HG03575 (cell line): ENCODE measurements at regions not wholly inside any gene's neighbourhood (a gene's known extent, or its start where the extent isn't known, plus 50 kb on each side); places are given as distances from the start of the nearest gene placed in this dataset.

Experiments used
- ATAC-seq: cut with Tn5 transposase; IDR thresholded peaks from one replicate; pipeline ENCODE4 v1.9.1; 2021; ENCODE audit not compliant: unreplicated experiment, insufficient number of reproducible peaks, low FRiP score; ENCODE audit errors: extremely low read depth

DNA sequence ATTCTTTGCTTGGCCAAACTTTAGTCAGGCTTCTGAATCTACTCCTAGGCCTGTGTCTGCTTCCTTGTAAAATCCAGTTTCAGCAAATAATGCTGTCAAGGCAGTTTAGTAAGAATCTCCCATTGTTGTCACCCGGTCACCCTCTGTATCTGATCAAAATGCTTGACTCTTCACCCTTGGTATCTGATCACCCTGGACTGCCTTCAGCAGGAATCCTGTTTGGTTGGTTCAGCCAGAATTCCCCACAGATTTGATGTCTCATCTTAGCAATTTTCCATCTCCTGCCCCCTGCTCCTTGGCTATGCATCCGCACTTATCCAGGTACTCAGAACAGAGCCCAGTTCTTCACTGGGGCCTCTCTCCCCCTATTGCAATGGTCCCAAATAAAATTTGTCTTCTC, 172.4 kb upstream of the UBL3 start:
- no peak for ATAC-seq

DNA sequence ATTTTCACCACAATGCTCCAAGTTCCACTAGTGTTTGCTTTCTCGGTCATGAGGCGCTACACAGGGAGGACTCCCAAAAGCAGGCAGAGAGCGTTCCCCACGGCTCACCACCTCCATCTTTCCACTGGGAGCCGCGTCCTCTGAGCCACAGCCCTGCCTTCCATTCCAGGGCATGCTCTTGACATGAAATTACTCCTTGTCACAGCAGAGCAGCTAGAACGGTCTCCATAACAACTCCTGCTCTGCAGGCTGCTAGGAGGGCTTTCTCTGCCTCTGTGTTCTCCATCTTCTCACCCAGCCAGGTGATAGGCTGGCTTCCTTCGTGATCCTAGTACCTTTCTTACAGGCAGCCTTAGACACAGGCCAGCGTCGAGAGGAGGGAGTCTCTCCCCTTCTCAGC, 171.8 kb upstream of the UBL3 start:
- ATAC-seq, result no peak

DNA sequence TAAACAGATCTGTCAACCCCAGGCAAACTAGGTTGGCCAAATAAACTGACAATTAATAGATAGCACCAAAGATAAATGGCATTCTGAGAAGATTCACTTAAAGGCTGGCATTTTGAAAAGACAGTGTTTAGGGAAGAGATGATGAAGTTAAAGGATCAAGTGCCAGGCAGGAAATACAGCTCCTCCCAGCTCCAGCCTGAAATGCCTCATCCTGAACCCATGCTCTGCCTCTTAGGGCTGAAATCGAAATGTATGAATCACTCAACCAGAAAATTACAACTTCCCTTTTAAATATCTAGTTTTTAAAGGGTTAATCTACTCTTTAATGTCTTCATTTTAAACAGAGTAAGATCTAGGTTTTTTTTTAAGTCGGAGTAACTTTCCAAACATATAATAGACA, 171.2 kb upstream of the UBL3 start:
- ATAC-seq, result no peak

GRCh38 chr13:30020726-30021312, 170.4 kb upstream of the UBL3 start:
- no peak for ATAC-seq

GRCh38 chr13:30019648-30020626, 169.5 kb upstream of the UBL3 start:
- no peak for ATAC-seq

GRCh38 chr13:30017880-30018279, 167.5 kb upstream of the UBL3 start:
- no peak for ATAC-seq

- ATAC-seq, result no peak
Measured at GRCh38 chr13:30016398-30016797, 166.0 kb upstream of the UBL3 start.

DNA sequence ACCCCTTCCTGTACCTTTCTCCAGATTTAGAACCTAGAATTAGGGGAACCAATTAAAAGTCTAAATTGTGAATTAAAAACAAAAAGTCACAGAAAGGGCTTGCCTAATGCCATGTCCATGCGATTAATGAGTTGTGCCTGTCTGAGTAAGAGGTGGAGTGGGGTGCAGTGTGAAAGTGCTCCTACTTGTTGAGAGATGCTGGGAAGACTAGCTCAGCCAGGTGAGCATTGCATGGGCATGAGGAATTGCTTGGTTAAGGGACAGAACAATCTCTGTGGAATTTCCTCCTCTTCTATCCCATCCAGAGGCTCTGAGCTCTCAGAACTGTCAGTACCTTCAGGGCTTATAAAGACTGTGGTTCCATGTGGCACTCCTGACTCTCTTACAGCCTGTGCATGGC, 159.0 kb upstream of the UBL3 start:
- no peak for ATAC-seq

GRCh38 chr13:30006246-30006645, 155.8 kb upstream of the UBL3 start:
- no peak for ATAC-seq

GRCh38 chr13:30004204-30004603, 153.8 kb upstream of the UBL3 start:
- no peak for ATAC-seq

GRCh38 chr13:30002577-30002976, 152.2 kb upstream of the UBL3 start:
- no peak for ATAC-seq

GRCh38 chr13:30000370-30000765, 150.0 kb upstream of the UBL3 start:
- ATAC-seq, result no peak

DNA sequence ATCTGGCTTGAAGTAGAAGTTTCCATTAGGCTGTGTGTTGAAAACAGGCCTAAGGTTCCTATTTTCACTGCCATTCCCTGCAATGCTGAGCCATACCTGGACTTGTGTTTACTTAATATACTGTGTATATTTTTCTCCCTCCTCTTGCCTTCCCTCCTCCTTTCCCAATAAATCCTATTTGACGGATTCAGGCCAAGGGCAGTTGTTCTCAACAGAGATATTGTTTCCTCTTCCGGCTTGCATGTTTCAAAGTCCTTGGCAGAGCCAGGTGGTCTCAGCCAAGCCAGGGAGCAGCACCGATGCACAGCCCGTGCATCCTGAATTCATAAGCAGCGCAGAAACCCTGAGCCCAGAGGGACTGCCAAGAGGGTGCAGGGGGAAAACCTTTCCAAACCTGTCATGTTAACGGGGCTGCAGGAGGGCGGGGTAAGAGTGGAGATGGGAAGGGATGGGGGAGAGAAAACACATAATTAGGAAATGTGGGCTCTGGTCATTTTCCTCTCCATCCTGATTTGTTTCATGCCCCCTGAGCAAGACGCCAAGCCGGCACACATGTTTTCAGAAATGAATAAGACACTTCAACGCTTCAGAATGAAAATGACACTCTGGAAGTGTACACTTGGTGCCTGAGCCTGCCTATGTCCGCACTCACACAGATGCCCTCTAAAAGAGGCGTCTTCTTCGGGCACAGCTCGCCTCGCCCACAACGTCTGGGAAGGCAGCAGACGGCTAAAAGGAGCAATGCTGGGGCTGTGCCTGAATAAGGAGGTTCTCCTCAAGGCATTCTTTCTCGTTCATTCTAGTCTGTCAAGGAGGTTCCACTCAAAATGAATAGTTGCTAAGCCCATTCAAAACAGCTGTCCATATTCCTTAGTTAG, 149.3 kb upstream of the UBL3 start:
- ATAC-seq, result no peak

DNA sequence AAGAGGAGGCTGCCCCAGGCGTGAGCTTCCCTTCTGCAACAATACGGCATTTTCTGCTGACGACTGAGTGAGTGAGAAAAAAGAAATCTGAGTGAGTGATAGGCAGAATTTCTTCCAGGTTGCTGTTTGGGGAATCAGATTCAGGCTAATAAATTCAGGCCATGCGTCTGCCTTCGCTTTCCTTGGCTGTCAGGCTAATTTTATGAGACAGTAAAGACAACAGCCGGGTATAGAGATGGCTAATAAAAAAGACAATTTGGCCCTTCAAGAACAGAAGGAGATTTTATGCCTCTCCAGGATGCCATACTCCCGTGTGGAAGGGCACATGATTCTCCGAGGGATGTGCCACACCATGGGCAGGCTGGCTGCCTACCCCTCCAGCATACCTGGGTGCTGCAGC, 145.9 kb upstream of the UBL3 start:
- no peak for ATAC-seq

- ATAC-seq, result no peak
Measured at GRCh38 chr13:29994911-29995595, 144.6 kb upstream of the UBL3 start.

- ATAC-seq, result no peak
Measured at GRCh38 chr13:29993716-29994488, 143.5 kb upstream of the UBL3 start.

GRCh38 chr13:29993196-29993595, 142.8 kb upstream of the UBL3 start:
- ATAC-seq, result no peak

- no peak for ATAC-seq
Measured at GRCh38 chr13:29991343-29991742, 140.9 kb upstream of the UBL3 start.
